ENCODE measurements at regions not wholly inside any gene's neighbourhood (a gene's known extent, or its start where the extent isn't known, plus 50 kb on each side); places are given as distances from the start of the nearest gene placed in this dataset.

- Histone ChIP-seq H3K4me1 (ENCODE audit: control insufficient read depth, insufficient read depth, low read length, poor library complexity, severe bottlenecking) (no peaks in the 10 kb centered on the region), H3K27me3 (replicated peaks; ENCODE audit: control insufficient read depth, insufficient read depth, low read length, poor library complexity, severe bottlenecking) (no peaks in the 10 kb centered on the region), H3K9me3 (ENCODE audit: control insufficient read depth, low read length) (no peaks in the 10 kb centered on the region), H3K36me3 (ENCODE audit: control insufficient read depth, insufficient read depth, low read length) (no peaks in the 10 kb centered on the region), H3K27ac (ENCODE audit: insufficient read depth, low read length, poor library complexity, severe bottlenecking) (no peak overlapping the region), H3K4me3 (ENCODE audit: insufficient read depth, low read depth, low read length, poor library complexity, severe bottlenecking) (no peak overlapping the region)
- no peak for DNase-seq
These were observed 864.1 kb downstream of the HACE1 start for GRCh38 chr6:103995571-103995970.

- Histone ChIP-seq H3K9me3 (ENCODE audit: control insufficient read depth, low read length) (no peaks in the 10 kb centered on the region), H3K27me3 (replicated peaks; ENCODE audit: control insufficient read depth, insufficient read depth, low read length, poor library complexity, severe bottlenecking) (no peaks in the 10 kb centered on the region), H3K27ac (ENCODE audit: insufficient read depth, low read length, poor library complexity, severe bottlenecking) (no peak overlapping the region), H3K4me1 (ENCODE audit: control insufficient read depth, insufficient read depth, low read length, poor library complexity, severe bottlenecking) (no peaks in the 10 kb centered on the region), H3K4me3 (ENCODE audit: insufficient read depth, low read depth, low read length, poor library complexity, severe bottlenecking) (no peak overlapping the region), H3K36me3 (ENCODE audit: control insufficient read depth, insufficient read depth, low read length) (no peaks in the 10 kb centered on the region)
- no peak for DNase-seq
These were observed 875.9 kb downstream of the HACE1 start for GRCh38 chr6:103983860-103984259.

GRCh38 chr6:103983011-103983410 is 876.7 kb downstream of the HACE1 start:
- no peaks in the 10 kb centered on the region for H3K4me1 ChIP-seq (ENCODE audit: control insufficient read depth, insufficient read depth, low read length, poor library complexity, severe bottlenecking)
- H3K27me3 ChIP-seq (replicated peaks; ENCODE audit: control insufficient read depth, insufficient read depth, low read length, poor library complexity, severe bottlenecking): no peaks in the 10 kb centered on the region
- H3K9me3 ChIP-seq (ENCODE audit: control insufficient read depth, low read length): no peaks in the 10 kb centered on the region
- no peak for DNase-seq
- no peak overlapping the region for H3K4me3 ChIP-seq (ENCODE audit: insufficient read depth, low read depth, low read length, poor library complexity, severe bottlenecking)
- H3K36me3 ChIP-seq (ENCODE audit: control insufficient read depth, insufficient read depth, low read length): no peaks in the 10 kb centered on the region
- H3K27ac ChIP-seq (ENCODE audit: insufficient read depth, low read length, poor library complexity, severe bottlenecking): no peak overlapping the region

- Histone ChIP-seq H3K36me3 (ENCODE audit: control insufficient read depth, insufficient read depth, low read length) (no peaks in the 10 kb centered on the region), H3K4me1 (ENCODE audit: control insufficient read depth, insufficient read depth, low read length, poor library complexity, severe bottlenecking) (no peaks in the 10 kb centered on the region), H3K27me3 (replicated peaks; ENCODE audit: control insufficient read depth, insufficient read depth, low read length, poor library complexity, severe bottlenecking) (no peaks in the 10 kb centered on the region), H3K9me3 (ENCODE audit: control insufficient read depth, low read length) (no peaks in the 10 kb centered on the region), H3K27ac (ENCODE audit: insufficient read depth, low read length, poor library complexity, severe bottlenecking) (no peak overlapping the region), H3K4me3 (ENCODE audit: insufficient read depth, low read depth, low read length, poor library complexity, severe bottlenecking) (no peak overlapping the region)
- DNase-seq: no peak
These were observed 877.1 kb downstream of the HACE1 start for GRCh38 chr6:103982574-103982973.

- no peaks in the 10 kb centered on the region for H3K27me3 ChIP-seq (replicated peaks; ENCODE audit: control insufficient read depth, insufficient read depth, low read length, poor library complexity, severe bottlenecking)
- no peaks in the 10 kb centered on the region for H3K36me3 ChIP-seq (ENCODE audit: control insufficient read depth, insufficient read depth, low read length)
- H3K4me3 ChIP-seq (ENCODE audit: insufficient read depth, low read depth, low read length, poor library complexity, severe bottlenecking): no peak overlapping the region
- H3K27ac ChIP-seq (ENCODE audit: insufficient read depth, low read length, poor library complexity, severe bottlenecking): no peak overlapping the region
- no peaks in the 10 kb centered on the region for H3K9me3 ChIP-seq (ENCODE audit: control insufficient read depth, low read length)
- DNase-seq: no peak
- no peaks in the 10 kb centered on the region for H3K4me1 ChIP-seq (ENCODE audit: control insufficient read depth, insufficient read depth, low read length, poor library complexity, severe bottlenecking)
These were observed 880.4 kb downstream of the HACE1 start for GRCh38 chr6:103979308-103979707.

- no peak for DNase-seq
- Histone ChIP-seq H3K27ac (ENCODE audit: insufficient read depth, low read length, poor library complexity, severe bottlenecking) (no peak overlapping the region), H3K9me3 (ENCODE audit: control insufficient read depth, low read length) (no peaks in the 10 kb centered on the region), H3K36me3 (ENCODE audit: control insufficient read depth, insufficient read depth, low read length) (no peaks in the 10 kb centered on the region), H3K4me1 (ENCODE audit: control insufficient read depth, insufficient read depth, low read length, poor library complexity, severe bottlenecking) (no peaks in the 10 kb centered on the region), H3K27me3 (replicated peaks; ENCODE audit: control insufficient read depth, insufficient read depth, low read length, poor library complexity, severe bottlenecking) (no peaks in the 10 kb centered on the region), H3K4me3 (ENCODE audit: insufficient read depth, low read depth, low read length, poor library complexity, severe bottlenecking) (no peak overlapping the region)
These were observed 922.3 kb downstream of the HACE1 start for GRCh38 chr6:103937389-103937788.

GRCh38 chr6:103925317-103925716 is 934.4 kb downstream of the HACE1 start:
- Histone ChIP-seq H3K4me3 (ENCODE audit: insufficient read depth, low read depth, low read length, poor library complexity, severe bottlenecking) (no peak overlapping the region), H3K36me3 (ENCODE audit: control insufficient read depth, insufficient read depth, low read length) (no peaks in the 10 kb centered on the region), H3K27ac (ENCODE audit: insufficient read depth, low read length, poor library complexity, severe bottlenecking) (no peak overlapping the region), H3K4me1 (ENCODE audit: control insufficient read depth, insufficient read depth, low read length, poor library complexity, severe bottlenecking) (no peaks in the 10 kb centered on the region), H3K9me3 (ENCODE audit: control insufficient read depth, low read length) (no peaks in the 10 kb centered on the region), H3K27me3 (replicated peaks; ENCODE audit: control insufficient read depth, insufficient read depth, low read length, poor library complexity, severe bottlenecking) (no peaks in the 10 kb centered on the region)
- DNase-seq: no peak

- H3K4me1 ChIP-seq (ENCODE audit: control insufficient read depth, insufficient read depth, low read length, poor library complexity, severe bottlenecking): no peaks in the 10 kb centered on the region
- H3K9me3 ChIP-seq (ENCODE audit: control insufficient read depth, low read length): no peaks in the 10 kb centered on the region
- no peaks in the 10 kb centered on the region for H3K27me3 ChIP-seq (replicated peaks; ENCODE audit: control insufficient read depth, insufficient read depth, low read length, poor library complexity, severe bottlenecking)
- H3K4me3 ChIP-seq (ENCODE audit: insufficient read depth, low read depth, low read length, poor library complexity, severe bottlenecking): no peak overlapping the region
- H3K36me3 ChIP-seq (ENCODE audit: control insufficient read depth, insufficient read depth, low read length): no peaks in the 10 kb centered on the region
- no peak overlapping the region for H3K27ac ChIP-seq (ENCODE audit: insufficient read depth, low read length, poor library complexity, severe bottlenecking)
- no peak for DNase-seq
These were observed 949.7 kb downstream of the HACE1 start for GRCh38 chr6:103910018-103910417.

GRCh38 chr6:103908898-103909297 is 950.8 kb downstream of the HACE1 start:
- no peaks in the 10 kb centered on the region for H3K4me1 ChIP-seq (ENCODE audit: control insufficient read depth, insufficient read depth, low read length, poor library complexity, severe bottlenecking)
- no peaks in the 10 kb centered on the region for H3K9me3 ChIP-seq (ENCODE audit: control insufficient read depth, low read length)
- H3K4me3 ChIP-seq (ENCODE audit: insufficient read depth, low read depth, low read length, poor library complexity, severe bottlenecking): no peak overlapping the region
- DNase-seq: no peak
- no peaks in the 10 kb centered on the region for H3K27me3 ChIP-seq (replicated peaks; ENCODE audit: control insufficient read depth, insufficient read depth, low read length, poor library complexity, severe bottlenecking)
- H3K27ac ChIP-seq (ENCODE audit: insufficient read depth, low read length, poor library complexity, severe bottlenecking): no peak overlapping the region
- H3K36me3 ChIP-seq (ENCODE audit: control insufficient read depth, insufficient read depth, low read length): no peaks in the 10 kb centered on the region

- no peaks in the 10 kb centered on the region for H3K4me1 ChIP-seq (ENCODE audit: control insufficient read depth, insufficient read depth, low read length, poor library complexity, severe bottlenecking)
- H3K9me3 ChIP-seq (ENCODE audit: control insufficient read depth, low read length): no peaks in the 10 kb centered on the region
- no peaks in the 10 kb centered on the region for H3K36me3 ChIP-seq (ENCODE audit: control insufficient read depth, insufficient read depth, low read length)
- H3K27ac ChIP-seq (ENCODE audit: insufficient read depth, low read length, poor library complexity, severe bottlenecking): no peak overlapping the region
- no peak overlapping the region for H3K4me3 ChIP-seq (ENCODE audit: insufficient read depth, low read depth, low read length, poor library complexity, severe bottlenecking)
- DNase-seq: no peak
- H3K27me3 ChIP-seq (replicated peaks; ENCODE audit: control insufficient read depth, insufficient read depth, low read length, poor library complexity, severe bottlenecking): no peaks in the 10 kb centered on the region
These were observed 964.6 kb downstream of the HACE1 start for GRCh38 chr6:103895136-103895535.

GRCh38 chr6:103893141-103893581 is 966.6 kb downstream of the HACE1 start:
- Histone ChIP-seq H3K4me1 (ENCODE audit: control insufficient read depth, insufficient read depth, low read length, poor library complexity, severe bottlenecking) (no peaks in the 10 kb centered on the region), H3K4me3 (ENCODE audit: insufficient read depth, low read depth, low read length, poor library complexity, severe bottlenecking) (no peak overlapping the region), H3K27ac (ENCODE audit: insufficient read depth, low read length, poor library complexity, severe bottlenecking) (no peak overlapping the region), H3K36me3 (ENCODE audit: control insufficient read depth, insufficient read depth, low read length) (no peaks in the 10 kb centered on the region), H3K27me3 (replicated peaks; ENCODE audit: control insufficient read depth, insufficient read depth, low read length, poor library complexity, severe bottlenecking) (no peaks in the 10 kb centered on the region), H3K9me3 (ENCODE audit: control insufficient read depth, low read length) (no peaks in the 10 kb centered on the region)
- no peak for DNase-seq

Measured in effector memory CD4-positive, alpha-beta T cell (primary cell).